ENCODE measurements at regions not wholly inside any gene's neighbourhood (a gene's known extent, or its start where the extent isn't known, plus 50 kb on each side); places are given as distances from the start of the nearest gene placed in this dataset.

GRCh38 chr1:91585502-91585901 is 84.9 kb downstream of the CDC7 start:
- no peak for TF ChIP-seq ZBTB7A (IDR thresholded peaks at IDR 0.05; ENCODE audit: low read depth)
- TF ChIP-seq, protein P1, sequence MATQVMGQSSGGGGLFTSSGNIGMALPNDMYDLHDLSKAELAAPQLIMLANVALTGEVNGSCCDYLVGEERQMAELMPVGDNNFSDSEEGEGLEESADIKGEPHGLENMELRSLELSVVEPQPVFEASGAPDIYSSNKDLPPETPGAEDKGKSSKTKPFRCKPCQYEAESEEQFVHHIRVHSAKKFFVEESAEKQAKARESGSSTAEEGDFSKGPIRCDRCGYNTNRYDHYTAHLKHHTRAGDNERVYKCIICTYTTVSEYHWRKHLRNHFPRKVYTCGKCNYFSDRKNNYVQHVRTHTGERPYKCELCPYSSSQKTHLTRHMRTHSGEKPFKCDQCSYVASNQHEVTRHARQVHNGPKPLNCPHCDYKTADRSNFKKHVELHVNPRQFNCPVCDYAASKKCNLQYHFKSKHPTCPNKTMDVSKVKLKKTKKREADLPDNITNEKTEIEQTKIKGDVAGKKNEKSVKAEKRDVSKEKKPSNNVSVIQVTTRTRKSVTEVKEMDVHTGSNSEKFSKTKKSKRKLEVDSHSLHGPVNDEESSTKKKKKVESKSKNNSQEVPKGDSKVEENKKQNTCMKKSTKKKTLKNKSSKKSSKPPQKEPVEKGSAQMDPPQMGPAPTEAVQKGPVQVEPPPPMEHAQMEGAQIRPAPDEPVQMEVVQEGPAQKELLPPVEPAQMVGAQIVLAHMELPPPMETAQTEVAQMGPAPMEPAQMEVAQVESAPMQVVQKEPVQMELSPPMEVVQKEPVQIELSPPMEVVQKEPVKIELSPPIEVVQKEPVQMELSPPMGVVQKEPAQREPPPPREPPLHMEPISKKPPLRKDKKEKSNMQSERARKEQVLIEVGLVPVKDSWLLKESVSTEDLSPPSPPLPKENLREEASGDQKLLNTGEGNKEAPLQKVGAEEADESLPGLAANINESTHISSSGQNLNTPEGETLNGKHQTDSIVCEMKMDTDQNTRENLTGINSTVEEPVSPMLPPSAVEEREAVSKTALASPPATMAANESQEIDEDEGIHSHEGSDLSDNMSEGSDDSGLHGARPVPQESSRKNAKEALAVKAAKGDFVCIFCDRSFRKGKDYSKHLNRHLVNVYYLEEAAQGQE (IDR thresholded peaks at IDR 0.05; ENCODE audit: low read depth) = no peak
- no peak for TF ChIP-seq RAD21 (IDR thresholded peaks at IDR 0.05; ENCODE audit: low read depth)
- TF ChIP-seq TEAD4 (IDR thresholded peaks at IDR 0.05) = no peak
- TF ChIP-seq YY1 (IDR thresholded peaks at IDR 0.05; ENCODE audit: low read depth) = no peak
- TF ChIP-seq USF1 (IDR thresholded peaks at IDR 0.05) = no peak
- no peak for TF ChIP-seq EGR1 (IDR thresholded peaks at IDR 0.05)
- TF ChIP-seq FOXM1 (IDR thresholded peaks at IDR 0.05; ENCODE audit: borderline replicate concordance, low read depth) = no peak
- TF ChIP-seq CREB1 (IDR thresholded peaks at IDR 0.05; ENCODE audit: low read depth) = no peak
- no peak for TF ChIP-seq EP300 (IDR thresholded peaks at IDR 0.05; ENCODE audit: borderline replicate concordance)
- no peak for TF ChIP-seq TAF1 (IDR thresholded peaks at IDR 0.05; ENCODE audit: low read depth)
- TF ChIP-seq, protein P2, sequence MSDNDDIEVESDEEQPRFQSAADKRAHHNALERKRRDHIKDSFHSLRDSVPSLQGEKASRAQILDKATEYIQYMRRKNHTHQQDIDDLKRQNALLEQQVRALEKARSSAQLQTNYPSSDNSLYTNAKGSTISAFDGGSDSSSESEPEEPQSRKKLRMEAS (IDR thresholded peaks at IDR 0.05) = no peak
- no peak for TF ChIP-seq TCF12 (IDR thresholded peaks at IDR 0.05; ENCODE audit: low read depth)
- TF ChIP-seq NFIC (IDR thresholded peaks at IDR 0.05) = no peak
- no peak for TF ChIP-seq CEBPB (IDR thresholded peaks at IDR 0.05)

DNA sequence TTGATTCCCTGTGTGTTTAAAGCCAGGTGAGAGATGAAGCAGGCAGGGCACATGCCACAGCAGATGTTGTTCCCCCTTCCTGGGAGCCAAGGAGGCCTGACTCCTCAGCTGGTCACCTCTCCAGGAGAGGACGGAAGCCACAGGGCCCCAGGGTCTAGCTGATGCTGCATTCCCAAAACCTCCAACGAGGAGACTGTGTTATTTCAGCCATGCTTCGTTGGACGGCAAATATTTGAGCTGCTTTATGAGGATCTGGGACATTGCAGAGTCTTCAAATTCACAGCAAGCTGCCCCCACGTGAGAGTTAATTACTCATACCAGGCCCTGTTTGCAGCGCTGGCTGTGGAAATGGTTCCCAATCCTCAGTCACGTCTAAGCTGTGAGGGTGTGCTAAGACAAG is 85.3 kb downstream of the CDC7 start:
- no peak for TF ChIP-seq CREB1 (IDR thresholded peaks at IDR 0.05; ENCODE audit: low read depth)
- TF ChIP-seq YY1 (IDR thresholded peaks at IDR 0.05; ENCODE audit: low read depth) = 0 out of 2 replicates have a peak, but pooled peaks have one; percentile 14
- 0 out of 2 replicates have a peak, but pooled peaks have one; percentile 43 for TF ChIP-seq TEAD4 (IDR thresholded peaks at IDR 0.05)
- peak; percentile 34; the same call in 1 of the 2 replicates for TF ChIP-seq USF1 (IDR thresholded peaks at IDR 0.05)
- no peak for TF ChIP-seq TAF1 (IDR thresholded peaks at IDR 0.05; ENCODE audit: low read depth)
- TF ChIP-seq, protein P2 (IDR thresholded peaks at IDR 0.05) = peak; percentile 54; the same call in 1 of the 2 replicates

DNA sequence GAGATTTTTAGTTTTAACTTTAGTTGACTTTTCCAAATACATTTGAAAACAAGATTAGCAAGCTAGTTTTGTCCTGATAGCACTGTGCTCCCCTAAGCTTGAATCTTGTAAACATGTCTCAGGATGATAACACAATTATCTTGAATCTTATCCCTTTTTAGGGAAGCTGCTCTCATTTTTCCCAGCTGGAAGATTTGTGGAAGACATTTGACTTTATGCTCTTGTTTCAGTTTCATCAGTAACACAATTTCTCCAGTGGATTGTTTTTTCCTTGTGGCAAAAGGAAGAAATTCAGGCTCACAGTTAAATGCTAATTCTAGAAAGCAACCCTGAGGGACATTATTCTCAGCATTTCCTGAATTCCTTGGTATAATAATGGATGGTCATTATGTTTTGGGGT is 88.8 kb downstream of the CDC7 start:
- TF ChIP-seq USF1 (IDR thresholded peaks at IDR 0.05) = no peak
- no peak for TF ChIP-seq CREB1 (IDR thresholded peaks at IDR 0.05; ENCODE audit: low read depth)
- no peak for TF ChIP-seq CEBPB (IDR thresholded peaks at IDR 0.05)
- TF ChIP-seq ZBTB7A (IDR thresholded peaks at IDR 0.05; ENCODE audit: low read depth) = no peak
- no peak for TF ChIP-seq EGR1 (IDR thresholded peaks at IDR 0.05)
- no peak for TF ChIP-seq EP300 (IDR thresholded peaks at IDR 0.05; ENCODE audit: borderline replicate concordance)
- TF ChIP-seq NFIC (IDR thresholded peaks at IDR 0.05) = no peak

GRCh38 chr1:91591175-91591974 is 90.7 kb downstream of the CDC7 start:
- TF ChIP-seq RAD21 (IDR thresholded peaks at IDR 0.05; ENCODE audit: low read depth) (no peak), NFIC (IDR thresholded peaks at IDR 0.05) (no peak), TAF1 (IDR thresholded peaks at IDR 0.05; ENCODE audit: low read depth) (no peak), EGR1 (IDR thresholded peaks at IDR 0.05) (no peak), EP300 (IDR thresholded peaks at IDR 0.05; ENCODE audit: borderline replicate concordance) (no peak), CREB1 (IDR thresholded peaks at IDR 0.05; ENCODE audit: low read depth) (no peak), TCF12 (IDR thresholded peaks at IDR 0.05; ENCODE audit: low read depth) (no peak), TEAD4 (IDR thresholded peaks at IDR 0.05) (no peak), YY1 (IDR thresholded peaks at IDR 0.05; ENCODE audit: low read depth) (no peak), CEBPB (IDR thresholded peaks at IDR 0.05) (no peak), ZBTB7A (IDR thresholded peaks at IDR 0.05; ENCODE audit: low read depth) (no peak), FOXM1 (IDR thresholded peaks at IDR 0.05; ENCODE audit: borderline replicate concordance, low read depth) (no peak)
- TF ChIP-seq, protein P2 (IDR thresholded peaks at IDR 0.05) = no peak

GRCh38 chr1:91592716-91593477 is 92.2 kb downstream of the CDC7 start:
- TF ChIP-seq TCF12 (IDR thresholded peaks at IDR 0.05; ENCODE audit: low read depth) (no peak), RAD21 (IDR thresholded peaks at IDR 0.05; ENCODE audit: low read depth) (no peak), CREB1 (IDR thresholded peaks at IDR 0.05; ENCODE audit: low read depth) (no peak), EP300 (IDR thresholded peaks at IDR 0.05; ENCODE audit: borderline replicate concordance) (no peak), CEBPB (IDR thresholded peaks at IDR 0.05) (no peak), TEAD4 (IDR thresholded peaks at IDR 0.05) (no peak), NFIC (IDR thresholded peaks at IDR 0.05) (no peak), TAF1 (IDR thresholded peaks at IDR 0.05; ENCODE audit: low read depth) (no peak), USF1 (IDR thresholded peaks at IDR 0.05) (no peak), EGR1 (IDR thresholded peaks at IDR 0.05) (no peak), FOXM1 (IDR thresholded peaks at IDR 0.05; ENCODE audit: borderline replicate concordance, low read depth) (no peak)
- TF ChIP-seq, protein P2 (IDR thresholded peaks at IDR 0.05) = no peak
- TF ChIP-seq, protein P1 (IDR thresholded peaks at IDR 0.05; ENCODE audit: low read depth) = no peak
